IMR-90 (cell line): ENCODE measurements at regions not wholly inside any gene's neighbourhood (a gene's known extent, or its start where the extent isn't known, plus 50 kb on each side); places are given as distances from the start of the nearest gene placed in this dataset.

Source experiments
- ATAC-seq: fragments of 200-7000 bp; cut with Tn5 transposase; 2 replicates; pipeline ENCODE4 v1.9.1; 2020; ENCODE audit warnings: low read depth, mild to moderate bottlenecking, moderate library complexity
- BruUV-seq: library from RNA; stranded (reverse); fragments of 400-500 nt; replicated peaks from 2 replicates; lab custom pipeline; 2021; lab: Mats Ljungman, UMichigan
- CTCF ChIA-PET: fragments of 300-600 bp; formaldehyde crosslinking; extraction: SDS; loops from one replicate; lab custom pipeline; 2021; ENCODE audit warnings: antibody characterized with exemption; lab: Yijun Ruan, JAX
- POLR2A ChIA-PET: fragments of 300-600 bp; sonication (Branson Sonifier 250); formaldehyde crosslinking; loops from one replicate; lab custom pipeline; 2022; ENCODE audit warnings: antibody characterized with exemption; ENCODE audit not compliant: unreplicated experiment; lab: Charles Lee
- DNase-seq: peaks from one replicate; pipeline ENCODE4 v3.0.0; 2013
- H2AFZ ChIP-seq: replicated peaks from 2 replicates; pipeline ENCODE3; 2013; ENCODE audit warnings: low read length, mild to moderate bottlenecking; ENCODE audit not compliant: poor library complexity
- H2AK5ac ChIP-seq: 2 replicates; pipeline ENCODE4 v1.6.1; 2013; ENCODE audit warnings: low read depth, low read length, inconsistent platforms
- H2AK9ac ChIP-seq: replicated peaks from 2 replicates; pipeline ENCODE3; 2013; ENCODE audit warnings: mild to moderate bottlenecking, low read depth, low read length, moderate library complexity; ENCODE audit not compliant: poor library complexity
- H2BK120ac ChIP-seq: 2 replicates; pipeline ENCODE4 v1.6.1; 2013; ENCODE audit warnings: low read depth, low read length, inconsistent platforms
- H2BK15ac ChIP-seq: 3 replicates; pipeline ENCODE4 v1.6.1; 2013; ENCODE audit warnings: low read depth, low read length, inconsistent platforms
- H2BK20ac ChIP-seq: 2 replicates; pipeline ENCODE4 v1.6.1; 2013; ENCODE audit warnings: low read depth, mild to moderate bottlenecking, inconsistent platforms, low read length, moderate library complexity
- H2BK5ac ChIP-seq: 2 replicates; pipeline ENCODE4 v1.6.1; 2013; ENCODE audit warnings: mild to moderate bottlenecking, low read depth, low read length, inconsistent platforms; ENCODE audit not compliant: poor library complexity, severe bottlenecking
- H3K14ac ChIP-seq: replicated peaks from 2 replicates; pipeline ENCODE4 v1.6.1; 2013; ENCODE audit warnings: low read depth, low read length, inconsistent platforms
- H3K18ac ChIP-seq: 2 replicates; pipeline ENCODE4 v1.6.1; 2013; ENCODE audit warnings: low read depth, low read length, control low read depth
- H3K23ac ChIP-seq: 2 replicates; pipeline ENCODE4 v1.6.1; 2013; ENCODE audit warnings: low read depth, low read length, inconsistent platforms
- H3K27ac ChIP-seq: 2 replicates; pipeline ENCODE4 v1.5.1; 2013; ENCODE audit warnings: mild to moderate bottlenecking, control low read depth, low read length; ENCODE audit not compliant: insufficient read depth
- H3K27me3 ChIP-seq: 2 replicates; pipeline ENCODE4 v1.6.1; 2013; ENCODE audit warnings: low read length; ENCODE audit not compliant: control insufficient read depth, insufficient read depth
- H3K36me3 ChIP-seq: 2 replicates; pipeline ENCODE4 v1.6.1; 2013; ENCODE audit warnings: low read length, mixed read lengths; ENCODE audit not compliant: control insufficient read depth, insufficient read depth
- H3K4ac ChIP-seq: 2 replicates; pipeline ENCODE4 v1.6.1; 2013; ENCODE audit warnings: low read depth, low read length, inconsistent platforms
- H3K4me1 ChIP-seq: 2 replicates; pipeline ENCODE4 v1.6.1; 2013; ENCODE audit warnings: low read length, mixed read lengths; ENCODE audit not compliant: control insufficient read depth, insufficient read depth
- H3K4me2 ChIP-seq: 2 replicates; pipeline ENCODE4 v1.6.1; 2013; ENCODE audit warnings: low read depth, mild to moderate bottlenecking, control low read depth, low read length, moderate library complexity
- H3K4me3 ChIP-seq: 2 replicates; pipeline ENCODE4 v1.5.1; 2013; ENCODE audit warnings: low read depth, mild to moderate bottlenecking, control low read depth, low read length, moderate library complexity; ENCODE audit not compliant: insufficient read depth
- H3K56ac ChIP-seq: 2 replicates; pipeline ENCODE4 v1.6.1; 2013; ENCODE audit warnings: low read length, inconsistent platforms; ENCODE audit not compliant: insufficient read depth; ENCODE audit errors: extremely low read depth
- H3K79me1 ChIP-seq, 2 experiments: 2 replicates each; pipeline ENCODE4 v1.6.1; 2013; ENCODE audit warnings: low read length in 2 of 2, inconsistent platforms in 1 of 2, low read depth in 1 of 2
- H3K9ac ChIP-seq: 2 replicates; pipeline ENCODE4 v1.6.1; 2013; ENCODE audit warnings: low read depth, low read length, control low read depth
- H3K9me1 ChIP-seq: 2 replicates; pipeline ENCODE4 v1.6.1; 2013; ENCODE audit warnings: low read length, inconsistent platforms; ENCODE audit not compliant: insufficient read depth
- H3K9me3 ChIP-seq: 2 replicates; pipeline ENCODE4 v1.6.1; 2013; ENCODE audit warnings: low read length; ENCODE audit not compliant: control insufficient read depth, insufficient read depth
- H4K20me1 ChIP-seq: 2 replicates; pipeline ENCODE4 v1.6.1; 2013; ENCODE audit warnings: low read length, inconsistent platforms; ENCODE audit not compliant: insufficient read depth
- H4K5ac ChIP-seq: 2 replicates; pipeline ENCODE4 v1.6.1; 2013; ENCODE audit warnings: mild to moderate bottlenecking, low read depth, low read length, control low read depth
- H4K8ac ChIP-seq, 2 experiments: 2 replicates each; pipeline ENCODE4 v1.6.1; 2013; ENCODE audit warnings: low read depth in 2 of 2, low read length in 2 of 2, control low read depth in 1 of 2, inconsistent platforms in 1 of 2
- H4K91ac ChIP-seq: 2 replicates; pipeline ENCODE4 v1.6.1; 2013; ENCODE audit warnings: low read depth, low read length, inconsistent platforms; ENCODE audit not compliant: insufficient read depth
- MXI1 ChIP-seq: IDR thresholded peaks from 2 replicates; pipeline ENCODE4 v1.6.1; 2012; ENCODE audit warnings: low read depth, mild to moderate bottlenecking, low read length, moderate library complexity, borderline replicate concordance
- POLR2A ChIP-seq: IDR thresholded peaks from 2 replicates; pipeline ENCODE4 v1.6.1; 2012; ENCODE audit warnings: mild to moderate bottlenecking, low read depth, low read length
- RAD21 ChIP-seq: IDR thresholded peaks from 2 replicates; pipeline ENCODE4 v1.6.1; 2012; ENCODE audit warnings: low read length, improper control_type of control experiment
- RCOR1 ChIP-seq: IDR thresholded peaks from 2 replicates; pipeline ENCODE4 v1.6.1; 2012; ENCODE audit warnings: mild to moderate bottlenecking, low read length, improper control_type of control experiment; ENCODE audit not compliant: insufficient replicate concordance
- RFX5 ChIP-seq: IDR thresholded peaks from 2 replicates; pipeline ENCODE4 v1.8.0; 2012; ENCODE audit warnings: low read depth, mild to moderate bottlenecking, low read length, moderate library complexity
- WGBS, 2 experiments: methylation state at CpG; one replicate each; pipeline versions ENCODE4 v1.1.5 to v1.1.7; 2013; ENCODE audit warnings: missing lambda C conversion rate in 2 of 2; ENCODE audit not compliant: insufficient read length in 1 of 2; ENCODE audit errors: extremely low coverage in 2 of 2; 5-methylcytosine and 5-hydroxymethylcytosine counted together
- dilution Hi-C: fragments of 300-500 bp; cut with HindIII; formaldehyde crosslinking; loops from one replicate; pipeline ENCODE4 v1.14.3; 2018; ENCODE audit warnings: low sequenced_read_pairs; ENCODE audit not compliant: unreplicated experiment
- in situ Hi-C: fragments of 300-500 bp; cut with MboI; formaldehyde crosslinking; loops from 3 replicates; pipeline ENCODE4 v1.14.3; 2019; ENCODE audit warnings: low sequenced_read_pairs, inconsistent platforms, mixed read lengths
- intact Hi-C: fragments of 100-400 bp; cut with micrococcal nuclease; formaldehyde crosslinking; loops from 2 replicates; pipeline ENCODE4 v1.10.0; 2022
- TF ChIP-seq, protein P1 (sequence below): conservative IDR thresholded peaks from 2 replicates; pipeline ENCODE4 v1.5.1; 2012; ENCODE audit warnings: mild to moderate bottlenecking, low read depth, low read length, improper control_type of control experiment
- TF ChIP-seq, protein P2 (sequence below): fragments of 150-350 bp; IDR thresholded peaks from 2 replicates; pipeline ENCODE4 v1.6.1; 2016; ENCODE audit warnings: low read depth, mild to moderate bottlenecking, low read length, moderate library complexity, borderline replicate concordance

DNA sequence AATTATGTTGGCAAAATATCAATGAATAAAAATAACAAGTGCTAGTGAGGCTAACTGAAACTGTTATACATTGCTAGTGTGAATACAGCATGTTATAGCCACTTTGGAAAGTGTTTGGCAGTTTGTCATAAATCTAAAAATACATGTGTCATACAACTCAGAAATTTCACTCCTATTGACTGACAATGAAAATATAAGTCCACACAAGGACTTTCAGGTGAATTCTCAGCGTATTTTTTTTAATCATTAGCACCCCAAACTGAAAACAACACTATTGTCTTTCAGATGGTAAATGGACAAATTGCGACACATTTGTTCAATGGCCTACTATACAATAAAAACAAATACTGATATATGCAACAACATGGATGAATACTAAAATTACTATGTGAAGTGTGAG, 884.8 kb downstream of the TRIB2 start:
- no peak overlapping the region for H2AK5ac ChIP-seq
- H2AK9ac ChIP-seq = no peak overlapping the region
- H4K5ac ChIP-seq = no peak overlapping the region
- DNase-seq (no peak), ATAC-seq (no peak)
- H4K20me1 ChIP-seq = no peaks in the 10 kb centered on the region
- no peak overlapping the region for H4K8ac ChIP-seq
- no peaks in the 10 kb centered on the region for H3K27me3 ChIP-seq
- H2AFZ ChIP-seq = no peak overlapping the region
- intact Hi-C loops = no loop called here
- no peaks in the 10 kb centered on the region for H3K36me3 ChIP-seq
- TF ChIP-seq MXI1 = no peak
- no peak for TF ChIP-seq RCOR1
- TF ChIP-seq RAD21 = no peak
- TF ChIP-seq, protein P1, sequence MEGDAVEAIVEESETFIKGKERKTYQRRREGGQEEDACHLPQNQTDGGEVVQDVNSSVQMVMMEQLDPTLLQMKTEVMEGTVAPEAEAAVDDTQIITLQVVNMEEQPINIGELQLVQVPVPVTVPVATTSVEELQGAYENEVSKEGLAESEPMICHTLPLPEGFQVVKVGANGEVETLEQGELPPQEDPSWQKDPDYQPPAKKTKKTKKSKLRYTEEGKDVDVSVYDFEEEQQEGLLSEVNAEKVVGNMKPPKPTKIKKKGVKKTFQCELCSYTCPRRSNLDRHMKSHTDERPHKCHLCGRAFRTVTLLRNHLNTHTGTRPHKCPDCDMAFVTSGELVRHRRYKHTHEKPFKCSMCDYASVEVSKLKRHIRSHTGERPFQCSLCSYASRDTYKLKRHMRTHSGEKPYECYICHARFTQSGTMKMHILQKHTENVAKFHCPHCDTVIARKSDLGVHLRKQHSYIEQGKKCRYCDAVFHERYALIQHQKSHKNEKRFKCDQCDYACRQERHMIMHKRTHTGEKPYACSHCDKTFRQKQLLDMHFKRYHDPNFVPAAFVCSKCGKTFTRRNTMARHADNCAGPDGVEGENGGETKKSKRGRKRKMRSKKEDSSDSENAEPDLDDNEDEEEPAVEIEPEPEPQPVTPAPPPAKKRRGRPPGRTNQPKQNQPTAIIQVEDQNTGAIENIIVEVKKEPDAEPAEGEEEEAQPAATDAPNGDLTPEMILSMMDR = no peak
- no peak for TF ChIP-seq POLR2A
- TF ChIP-seq, protein P2, sequence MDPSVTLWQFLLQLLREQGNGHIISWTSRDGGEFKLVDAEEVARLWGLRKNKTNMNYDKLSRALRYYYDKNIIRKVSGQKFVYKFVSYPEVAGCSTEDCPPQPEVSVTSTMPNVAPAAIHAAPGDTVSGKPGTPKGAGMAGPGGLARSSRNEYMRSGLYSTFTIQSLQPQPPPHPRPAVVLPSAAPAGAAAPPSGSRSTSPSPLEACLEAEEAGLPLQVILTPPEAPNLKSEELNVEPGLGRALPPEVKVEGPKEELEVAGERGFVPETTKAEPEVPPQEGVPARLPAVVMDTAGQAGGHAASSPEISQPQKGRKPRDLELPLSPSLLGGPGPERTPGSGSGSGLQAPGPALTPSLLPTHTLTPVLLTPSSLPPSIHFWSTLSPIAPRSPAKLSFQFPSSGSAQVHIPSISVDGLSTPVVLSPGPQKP = no peak
- TF ChIP-seq RFX5 = no peak
- H3K14ac ChIP-seq = no peak overlapping the region
- H2BK20ac ChIP-seq = no peak overlapping the region
- H3K9ac ChIP-seq = no peak overlapping the region
- no peak overlapping the region for H3K4me2 ChIP-seq
- POLR2A ChIA-PET = no interaction called here
- dilution Hi-C loops = no loop called here
- in situ Hi-C loops = no loop called here
- H3K4me1 ChIP-seq = no peaks in the 10 kb centered on the region
- H2BK120ac ChIP-seq = no peak overlapping the region
- CTCF ChIA-PET = no interaction called here
- WGBS, 2 experiments = no CpG with 5 or more reads among the region's 2 CpGs
- H3K4me3 ChIP-seq = no peak overlapping the region
- H3K18ac ChIP-seq = no peak overlapping the region
- no peak overlapping the region for H3K4ac ChIP-seq
- no peak overlapping the region for H3K56ac ChIP-seq
- no peak overlapping the region for H2BK5ac ChIP-seq
- no peak overlapping the region for H3K23ac ChIP-seq
- peaks cover 8% of the 10 kb centered on the region; the same call in 1 of the 2 replicates for H3K9me3 ChIP-seq
- no peaks in the 10 kb centered on the region for H3K79me1 ChIP-seq
- no peaks in the 10 kb centered on the region for H3K9me1 ChIP-seq
- no peak overlapping the region for H2BK15ac ChIP-seq
- BruUV-seq = no TSS peak
- H4K91ac ChIP-seq = no peak overlapping the region
- H3K27ac ChIP-seq = no peak overlapping the region
